A549 (cell line): ENCODE measurements at regions not wholly inside any gene's neighbourhood (a gene's known extent, or its start where the extent isn't known, plus 50 kb on each side); places are given as distances from the start of the nearest gene placed in this dataset.

ENCODE experiments used
- ATAC-seq, 2 experiments: fragments of 200-7000 bp in 1 of 2; fragments of >200 bp in 1 of 2; cut with Nextera tagmentation in 1 of 2; cut with Tn5 transposase in 1 of 2; 3 replicates each; pipeline versions ENCODE4 v1.8.0 to v1.9.1; 2018 to 2020; ENCODE audit warnings: mild to moderate bottlenecking in 1 of 2, moderate library complexity in 1 of 2
- CTCF ChIA-PET: fragments of 300-600 bp; sonication (Branson Sonifier 250); formaldehyde crosslinking; extraction: SDS; loops from one replicate; lab custom pipeline; 2021; ENCODE audit warnings: antibody characterized with exemption, inconsistent platforms; lab: Yijun Ruan, JAX
- POLR2A ChIA-PET: fragments of 350-600 bp; formaldehyde crosslinking; extraction: SDS; loops from one replicate; lab custom pipeline; 2021; ENCODE audit warnings: antibody characterized with exemption, inconsistent platforms; lab: Yijun Ruan, JAX
- DNase-seq, 2 experiments: peaks; one replicate each; pipeline versions ENCODE4 v3.0.0 to v3.0.0-alpha.2; 2011 to 2016; ENCODE audit warnings: low read depth in 1 of 2, low spot score in 1 of 2
- FAIRE-seq: peaks from 2 replicates; lab custom pipeline; 2011; peaks lifted over from hg19 to GRCh38; lab: Jason Lieb, UNC
- H3K27ac ChIP-seq, 2 experiments: fragments of >200 bp; sonication (Bioruptor Twin); formaldehyde crosslinking; 3 replicates each; pipeline ENCODE4 v1.5.1; 2016 to 2017
- H3K4me1 ChIP-seq: fragments of >200 bp; sonication (Bioruptor Twin); formaldehyde crosslinking; 3 replicates; pipeline ENCODE4 v1.6.1; 2016
- H3K4me2 ChIP-seq: fragments of >200 bp; sonication (Bioruptor Twin); formaldehyde crosslinking; 3 replicates; pipeline ENCODE4 v1.6.1; 2016
- H3K4me3 ChIP-seq: fragments of >200 bp; sonication (Bioruptor Twin); formaldehyde crosslinking; 3 replicates; pipeline ENCODE4 v1.5.1; 2016
- H3K9me3 ChIP-seq: fragments of >200 bp; sonication (Bioruptor Twin); formaldehyde crosslinking; 3 replicates; pipeline ENCODE4 v1.6.1; 2016
- BCL3 ChIP-seq: fragments of >200 bp; sonication (Bioruptor Twin); formaldehyde crosslinking; IDR thresholded peaks from 3 replicates; pipeline ENCODE4 v1.6.1; 2016
- CBX8 ChIP-seq: fragments of 200-600 bp; sonication (generic); IDR thresholded peaks from 2 replicates; pipeline ENCODE4 v1.6.1; 2016
- CEBPB ChIP-seq, 2 experiments: fragments of >200 bp in 1 of 2; sonication (Bioruptor Twin) in 1 of 2; formaldehyde crosslinking in 1 of 2; IDR thresholded peaks; 2 replicates each; pipeline ENCODE4 v1.6.1; 2012 to 2016
- CHD4 ChIP-seq: fragments of 200-600 bp; sonication (generic); IDR thresholded peaks from 2 replicates; pipeline ENCODE4 v1.6.1; 2016; ENCODE audit warnings: antibody characterized with exemption, mild to moderate bottlenecking, borderline replicate concordance
- EHF ChIP-seq: fragments of 250-450 bp; sonication (Bioruptor Pico); IDR thresholded peaks from 2 replicates; pipeline ENCODE4 v1.5.0; 2020; ENCODE audit warnings: mild to moderate bottlenecking
- EHMT2 ChIP-seq: fragments of 200-600 bp; sonication (generic); IDR thresholded peaks from 2 replicates; pipeline ENCODE4 v1.6.1; 2016; ENCODE audit warnings: antibody characterized with exemption, low read depth, mild to moderate bottlenecking, moderate library complexity
- ELK1 ChIP-seq: fragments of 150-350 bp; IDR thresholded peaks from 2 replicates; pipeline ENCODE4 v1.6.1; 2014; ENCODE audit warnings: low read depth, mild to moderate bottlenecking, low read length
- EP300 ChIP-seq, 2 experiments: fragments of >200 bp; sonication (Bioruptor Twin); formaldehyde crosslinking; IDR thresholded peaks; 2 replicates in 1 of 2; 3 replicates in 1 of 2; pipeline ENCODE4 v1.6.1; 2016 to 2017
- ESRRA ChIP-seq: fragments of 150-350 bp; IDR thresholded peaks from 2 replicates; pipeline ENCODE4 v1.6.1; 2014; ENCODE audit warnings: mild to moderate bottlenecking, low read length, borderline replicate concordance
- FOSL2 ChIP-seq, 2 experiments: fragments of 450-650 bp in 1 of 2; fragments of >200 bp in 1 of 2; sonication (Bioruptor Twin) in 1 of 2; formaldehyde crosslinking; IDR thresholded peaks; 2 replicates each; pipeline versions ENCODE4 v1.5.0 to v1.6.1; 2016 to 2020; ENCODE audit warnings: mild to moderate bottlenecking in 1 of 2, moderate library complexity in 1 of 2
- FOXS1 ChIP-seq: fragments of 250-450 bp; sonication (Bioruptor Pico); IDR thresholded peaks from 2 replicates; pipeline ENCODE4 v1.5.0; 2020; ENCODE audit warnings: mild to moderate bottlenecking, moderate library complexity
- POLR2A ChIP-seq: IDR thresholded peaks from 2 replicates; pipeline ENCODE4 v1.6.1; 2012; ENCODE audit warnings: mild to moderate bottlenecking, low read length
- POLR2AphosphoS2 ChIP-seq: conservative IDR thresholded peaks from 2 replicates; pipeline ENCODE4 v1.6.1; 2012; ENCODE audit warnings: low read length, improper control_type of control experiment, inconsistent platforms
- REST ChIP-seq: fragments of 200-600 bp; sonication (generic); IDR thresholded peaks from 2 replicates; pipeline ENCODE4 v1.6.1; 2016; ENCODE audit warnings: antibody characterized with exemption, mild to moderate bottlenecking, moderate library complexity
- RNF2 ChIP-seq: fragments of 200-600 bp; sonication (generic); IDR thresholded peaks from 2 replicates; pipeline ENCODE4 v1.6.1; 2016; ENCODE audit warnings: low read depth, mild to moderate bottlenecking, antibody characterized with exemption, moderate library complexity, borderline replicate concordance
- TFCP2L1 ChIP-seq: fragments of 250-450 bp; sonication (Bioruptor Pico); IDR thresholded peaks from 2 replicates; pipeline ENCODE4 v1.5.0; 2021; ENCODE audit warnings: mild to moderate bottlenecking
- ZFP36 ChIP-seq: fragments of 450-650 bp; IDR thresholded peaks from 2 replicates; pipeline ENCODE4 v1.6.1; 2014; ENCODE audit warnings: borderline replicate concordance; ENCODE audit not compliant: partially characterized antibody
- WGBS: methylation state at CpG from one replicate; pipeline ENCODE4 v1.1.6; 2017; ENCODE audit errors: missing lambda C conversion rate; 5-methylcytosine and 5-hydroxymethylcytosine counted together
- TF ChIP-seq, protein P1 (sequence below): fragments of 250-450 bp; sonication (Bioruptor Pico); IDR thresholded peaks from 2 replicates; pipeline ENCODE4 v1.5.0; 2020; ENCODE audit warnings: low read depth, mild to moderate bottlenecking, moderate library complexity

DNA sequence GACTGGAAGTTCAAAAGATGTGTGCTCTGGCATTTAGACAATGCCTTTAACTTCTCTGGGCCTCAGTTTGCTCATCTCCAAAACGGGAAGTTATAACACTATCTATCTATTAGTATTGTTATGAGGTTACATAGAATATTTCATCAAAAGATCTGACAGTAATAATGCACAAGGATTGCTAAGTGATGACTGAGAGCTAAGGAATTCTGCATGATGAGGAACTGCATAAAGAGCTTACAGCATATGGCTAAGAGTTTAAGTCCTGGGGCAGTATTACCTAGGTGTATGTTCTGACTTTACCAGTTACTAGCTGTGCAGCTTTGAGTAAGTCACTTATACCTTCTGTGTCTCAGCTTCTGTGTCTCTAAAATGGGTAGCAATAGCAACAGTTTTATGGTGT, 160.1 kb upstream of the TMPO start:
- H3K4me3 ChIP-seq = no peak overlapping the region
- FAIRE-seq (peak; percentile 82), ATAC-seq (peak in 1 of 2 experiments; percentile 13; a peak in 1 of 6 replicates), DNase-seq (peak; percentile 18 to 23)
- TF ChIP-seq EHF (CRISPR knock-in tag) = no peak
- TF ChIP-seq FOSL2 (IDR thresholded peaks at IDR 0.05) = no peak
- 0 out of 2 replicates have a peak, but pooled peaks have one; percentile 7 for TF ChIP-seq FOSL2 (CRISPR knock-in tag; IDR thresholded peaks at IDR 0.05)
- H3K9me3 ChIP-seq = no peaks in the 10 kb centered on the region
- ChIA-PET CTCF (no interaction called here), POLR2A (no interaction called here)
- peak overlapping the region in 1 of 2 experiments; percentile 59; a peak in 2 of 6 replicates for H3K27ac ChIP-seq
- peak overlapping the region; percentile 16 for H3K4me2 ChIP-seq
- WGBS = 0% methylated on average over 1 of the region's 1 CpG
- peaks cover 42% of the 10 kb centered on the region for H3K4me1 ChIP-seq

- Histone ChIP-seq H3K27ac (peak overlapping the region in 1 of 2 experiments; percentile 59; a peak in 2 of 6 replicates), H3K9me3 (no peaks in the 10 kb centered on the region), H3K4me3 (no peak overlapping the region), H3K4me2 (peak overlapping the region; percentile 16; the same call in 1 of the 3 replicates), H3K4me1 (peaks cover 42% of the 10 kb centered on the region)
- TF ChIP-seq CBX8 (no peak), EHMT2 (no peak), ESRRA (no peak), ELK1 (no peak), REST (no peak), TFCP2L1 (no peak), CHD4 (no peak)
- ChIA-PET CTCF (interaction anchor here (1.3 kb wide), 1 partner anchor 41 kb away, joined by 3 read pairs; no protein-coding TSS in a partner anchor), POLR2A (no interaction called here)
- no peak for FAIRE-seq
- no peak for DNase-seq
- 81% methylated on average over 4 of the region's 4 CpGs for WGBS
- ATAC-seq = no peak
Measured at GRCh38 chr12:98355933-98356332, 159.5 kb upstream of the TMPO start.

DNA sequence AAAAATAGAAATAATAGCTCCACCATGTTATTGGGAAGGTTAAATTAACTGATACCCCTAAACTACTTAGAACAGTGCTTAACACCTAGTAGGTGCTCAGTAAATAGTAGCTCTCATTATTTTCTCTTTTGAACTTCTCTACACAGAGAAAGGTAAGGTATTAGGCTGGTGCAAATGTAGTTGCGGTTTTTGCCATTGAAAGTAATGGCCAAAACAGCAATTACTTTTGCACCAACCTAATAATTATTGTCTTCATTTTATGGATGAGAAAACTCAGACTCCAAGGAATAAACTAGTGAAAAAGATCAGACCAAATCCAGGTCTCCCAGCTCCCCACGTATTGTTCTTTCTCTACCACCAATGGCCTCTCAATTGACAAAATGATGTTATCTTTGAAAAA, 157.2 kb upstream of the TMPO start:
- TF ChIP-seq CEBPB (IDR thresholded peaks at IDR 0.05) (no peak), EHMT2 (no peak), POLR2A (no peak), EP300 (IDR thresholded peaks at IDR 0.05) (no peak), ZFP36 (no peak), CBX8 (no peak), POLR2AphosphoS2 (no peak), EHF (CRISPR knock-in tag) (no peak), BCL3 (no peak), RNF2 (no peak), FOXS1 (CRISPR knock-in tag) (no peak)
- TF ChIP-seq, protein P1, sequence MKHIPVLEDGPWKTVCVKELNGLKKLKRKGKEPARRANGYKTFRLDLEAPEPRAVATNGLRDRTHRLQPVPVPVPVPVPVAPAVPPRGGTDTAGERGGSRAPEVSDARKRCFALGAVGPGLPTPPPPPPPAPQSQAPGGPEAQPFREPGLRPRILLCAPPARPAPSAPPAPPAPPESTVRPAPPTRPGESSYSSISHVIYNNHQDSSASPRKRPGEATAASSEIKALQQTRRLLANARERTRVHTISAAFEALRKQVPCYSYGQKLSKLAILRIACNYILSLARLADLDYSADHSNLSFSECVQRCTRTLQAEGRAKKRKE (CRISPR knock-in tag) = no peak
- no peak overlapping the region for H3K4me3 ChIP-seq
- no peak for ATAC-seq
- WGBS = 57% methylated on average over 2 of the region's 2 CpGs
- CTCF ChIA-PET = no interaction called here
- no peak for FAIRE-seq
- H3K4me1 ChIP-seq = peaks cover 28% of the 10 kb centered on the region
- H3K27ac ChIP-seq = no peak overlapping the region
- POLR2A ChIA-PET = no interaction called here
- no peak for DNase-seq
- no peak overlapping the region for H3K4me2 ChIP-seq
- H3K9me3 ChIP-seq = no peaks in the 10 kb centered on the region
